NB4 (cell line): ENCODE measurements at regions not wholly inside any gene's neighbourhood (a gene's known extent, or its start where the extent isn't known, plus 50 kb on each side); places are given as distances from the start of the nearest gene placed in this dataset.

Experiments
- CTCF ChIP-seq: IDR thresholded peaks from one replicate; pipeline ENCODE4 v1.5.1; 2012; ENCODE audit warnings: low read depth, low read length
- POLR2A ChIP-seq: IDR thresholded peaks from 2 replicates; pipeline ENCODE4 v1.6.1; 2011; ENCODE audit warnings: mild to moderate bottlenecking; ENCODE audit not compliant: insufficient read length; ENCODE audit errors: extremely low read depth

DNA sequence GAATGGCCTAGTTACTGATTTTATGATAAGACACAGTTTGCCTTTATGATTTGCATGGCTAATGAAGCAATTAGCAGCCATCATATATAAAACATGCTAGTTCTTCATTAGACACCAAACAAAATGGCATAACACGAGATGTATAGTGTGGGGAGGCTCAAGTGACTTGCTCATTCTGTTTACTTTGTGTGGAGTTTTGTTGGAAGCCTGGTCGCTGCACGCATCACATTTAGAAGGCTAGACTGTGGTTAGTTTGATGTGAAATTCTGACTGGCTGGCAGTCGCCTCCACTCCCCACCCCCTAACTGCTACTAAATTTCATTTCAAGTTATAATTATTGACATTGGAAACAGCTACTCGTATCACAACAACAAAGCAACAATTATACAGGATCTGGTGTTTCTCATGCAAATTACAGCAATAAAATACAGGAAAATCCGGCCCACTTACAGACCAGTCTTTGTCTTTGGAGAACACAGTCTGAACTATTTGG, 356.1 kb downstream of the LMO4 start:
- TF ChIP-seq CTCF (no peak), POLR2A (no peak)
